ENCODE measurements at regions not wholly inside any gene's neighbourhood (a gene's known extent, or its start where the extent isn't known, plus 50 kb on each side); places are given as distances from the start of the nearest gene placed in this dataset.

DNA sequence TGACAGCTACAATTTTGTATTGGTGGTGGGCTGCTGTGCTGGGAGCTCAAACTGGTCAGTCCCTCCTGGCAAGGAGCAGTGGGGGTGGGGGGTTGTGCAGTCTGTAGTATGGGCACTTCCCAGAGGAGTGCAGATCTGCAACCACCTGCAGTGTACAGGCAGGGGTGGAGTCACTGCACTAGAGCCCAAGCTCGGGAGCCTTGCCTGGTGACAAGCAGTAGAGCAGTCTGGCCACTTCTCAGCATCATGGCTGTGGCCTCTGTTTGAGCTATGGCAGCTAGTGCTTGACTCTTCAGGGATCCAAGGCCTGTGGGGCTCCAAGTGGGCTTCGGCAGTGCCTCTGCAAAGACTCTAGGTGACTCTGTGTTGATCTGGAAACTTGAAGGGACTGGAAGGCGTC is 585.1 kb upstream of the GRM3 start:
- Histone ChIP-seq H3K9me3 (ENCODE audit: insufficient read depth in 2 of 2, low read depth in 1 of 2, low read length in 1 of 2) (no peaks in the 10 kb centered on the region), H3K9ac (replicated peaks in 1 of 4; ENCODE audit: extremely low read depth in 1 of 4, low read depth in 3 of 4, low read length in 3 of 4) (no peak overlapping the region), H2BK15ac (ENCODE audit: low read length) (no peak overlapping the region), H3K56ac (replicated peaks; ENCODE audit: insufficient read length, low read depth, low read length) (no peak overlapping the region), H2BK20ac (ENCODE audit: low read length) (no peak overlapping the region), H3K27ac (ENCODE audit: low read depth, low read length) (no peak overlapping the region), H3K4ac (replicated peaks; ENCODE audit: insufficient read length, low read depth, low read length) (no peak overlapping the region), H3K4me3 (ENCODE audit: extremely low read depth in 1 of 4, insufficient read depth in 2 of 4, low read depth in 3 of 4, low read length in 4 of 4) (no peak overlapping the region), H2BK5ac (ENCODE audit: low read depth, low read length) (no peak overlapping the region), H3K14ac (ENCODE audit: insufficient read length) (no peak overlapping the region), H3K79me1 (ENCODE audit: low read depth, low read length) (no peaks in the 10 kb centered on the region), H3K4me2 (ENCODE audit: insufficient read depth in 1 of 2, low read depth in 2 of 2, low read length in 2 of 2) (no peak overlapping the region), H2AFZ (ENCODE audit: low read length) (no peak overlapping the region), H3K18ac (ENCODE audit: extremely low read depth, low read length) (no peak overlapping the region), H2BK120ac (replicated peaks; ENCODE audit: low read depth, low read length) (no peak overlapping the region), H2AK5ac (ENCODE audit: low read depth, low read length) (no peak overlapping the region), H4K91ac (replicated peaks; ENCODE audit: insufficient read length, low read length) (no peak overlapping the region), H3K4me1 (replicated peaks in 1 of 4; ENCODE audit: control insufficient read depth in 3 of 4, insufficient read depth in 4 of 4, low read length in 3 of 4) (no peaks in the 10 kb centered on the region), H3K27me3 (replicated peaks in 1 of 4; ENCODE audit: control insufficient read depth in 3 of 4, extremely low read depth in 1 of 4, insufficient read depth in 3 of 4, low read length in 3 of 4) (no peaks in the 10 kb centered on the region), H2BK12ac (ENCODE audit: low read depth, low read length) (no peak overlapping the region), H4K8ac (ENCODE audit: extremely low read depth, insufficient read depth, low read length) (no peak overlapping the region), H4K20me1 (replicated peaks in 1 of 2; ENCODE audit: control insufficient read depth in 1 of 2, insufficient read depth in 2 of 2, low read length in 2 of 2) (no peaks in the 10 kb centered on the region), H3K79me2 (ENCODE audit: control insufficient read depth in 1 of 2, insufficient read depth in 2 of 2, low read length in 2 of 2) (no peaks in the 10 kb centered on the region), H3K23ac (ENCODE audit: insufficient read length) (no peak overlapping the region), H3K36me3 (ENCODE audit: control insufficient read depth in 2 of 4, insufficient read depth in 4 of 4, low read length in 3 of 4) (no peaks in the 10 kb centered on the region), H4K5ac (ENCODE audit: insufficient read length, low read depth, low read length) (no peak overlapping the region), H3K23me2 (ENCODE audit: low read depth, low read length) (no peaks in the 10 kb centered on the region)
- DNase-seq (ENCODE audit: low read depth in 1 of 2, low spot score in 2 of 2) (no peak), FAIRE-seq (no peak)
- ChIA-PET CTCF (ENCODE audit: partially characterized antibody) (interaction anchor here (0.6 kb wide), 1 partner anchor 57 kb away, joined by 3 read pairs; no protein-coding TSS in a partner anchor), POLR2A (ENCODE audit: partially characterized antibody) (no interaction called here)
- WGBS, 2 experiments (ENCODE audit: extremely low coverage in 1 of 2, insufficient coverage in 1 of 2, insufficient read length in 1 of 2, insufficient replicate concordance in 2 of 2, low coverage in 1 of 2, low lambda C conversion rate in 2 of 2, missing lambda C conversion rate in 1 of 2) = 97% methylated on average over 3 of the region's 3 CpGs; no CpG with 5 or more reads in 1 of the 2 experiments
- TF ChIP-seq RAD21 (IDR thresholded peaks at IDR 0.05 in 1 of 2, conservative IDR thresholded peaks at IDR 0.05 in 1 of 2; ENCODE audit: low read depth in 2 of 2, low read length in 2 of 2) (no peak), FOSL1 (IDR thresholded peaks at IDR 0.05; ENCODE audit: insufficient read depth, low read depth, low read length) (no peak), SP1 (IDR thresholded peaks at IDR 0.05; ENCODE audit: low read depth, low read length) (no peak), PHF8 (conservative IDR thresholded peaks at IDR 0.05; ENCODE audit: low read depth, low read length) (no peak), CBX8 (IDR thresholded peaks at IDR 0.05; ENCODE audit: borderline replicate concordance, low read depth, low read length) (no peak), RNF2 (IDR thresholded peaks at IDR 0.05; ENCODE audit: borderline replicate concordance, low read depth, low read length, missing control alignments, poor library complexity, severe bottlenecking) (no peak), CHD2 (IDR thresholded peaks at IDR 0.05; ENCODE audit: low read length) (no peak), POLR2A (IDR thresholded peaks at IDR 0.05; ENCODE audit: control extremely low read depth in 1 of 2, low read depth in 2 of 2, low read length in 2 of 2) (no peak), MAFK (IDR thresholded peaks at IDR 0.05; ENCODE audit: low read depth, low read length) (no peak), E2F6 (IDR thresholded peaks at IDR 0.05) (no peak), TBP (IDR thresholded peaks at IDR 0.05; ENCODE audit: low read depth, low read length) (no peak)

Measured in H1 (cell line).